ENCODE measurements at regions not wholly inside any gene's neighbourhood (a gene's known extent, or its start where the extent isn't known, plus 50 kb on each side); places are given as distances from the start of the nearest gene placed in this dataset.
"Not testable (repeated sequence)": the region's sequence is repeated elsewhere in the genome, so short reads cannot be mapped to it uniquely, and the experiment has no call there.

DNA sequence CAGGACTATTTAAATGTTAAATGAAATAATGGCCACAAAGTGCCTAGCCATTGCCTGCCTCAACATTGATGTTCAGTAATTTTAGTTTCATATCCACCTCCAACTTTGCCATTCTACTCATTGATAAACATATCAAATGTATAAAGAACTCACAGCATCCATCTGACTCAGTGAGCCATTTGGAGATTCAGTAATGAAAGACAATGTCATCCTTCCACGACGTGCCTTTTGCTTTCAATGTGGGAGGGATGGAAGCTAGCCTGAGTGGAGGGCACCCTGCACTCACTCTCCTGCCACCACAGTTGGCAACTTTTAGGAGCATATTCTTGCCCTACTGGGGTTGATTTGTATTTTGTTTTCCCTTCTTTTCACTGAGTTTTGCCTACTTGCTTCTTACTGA is 151.5 kb downstream of the GLUL start:
- H3K4me1 ChIP-seq (ENCODE audit: control insufficient read depth, insufficient read depth, low read length) = peaks cover 20% of the 10 kb centered on the region
- H3K4me3 ChIP-seq (ENCODE audit: low read length) = no peak overlapping the region
- no peaks in the 10 kb centered on the region for H3K9me3 ChIP-seq (ENCODE audit: control insufficient read depth, low read length)
- peaks cover 12% of the 10 kb centered on the region for H3K27me3 ChIP-seq (replicated peaks; ENCODE audit: control insufficient read depth, insufficient read depth, low read length)
- H3K36me3 ChIP-seq (ENCODE audit: control insufficient read depth, insufficient read depth, low read length, severe bottlenecking) = no peaks in the 10 kb centered on the region
- no peak for DNase-seq (ENCODE audit: low read depth)
- H3K9ac ChIP-seq (ENCODE audit: low read length) = no peak overlapping the region

DNA sequence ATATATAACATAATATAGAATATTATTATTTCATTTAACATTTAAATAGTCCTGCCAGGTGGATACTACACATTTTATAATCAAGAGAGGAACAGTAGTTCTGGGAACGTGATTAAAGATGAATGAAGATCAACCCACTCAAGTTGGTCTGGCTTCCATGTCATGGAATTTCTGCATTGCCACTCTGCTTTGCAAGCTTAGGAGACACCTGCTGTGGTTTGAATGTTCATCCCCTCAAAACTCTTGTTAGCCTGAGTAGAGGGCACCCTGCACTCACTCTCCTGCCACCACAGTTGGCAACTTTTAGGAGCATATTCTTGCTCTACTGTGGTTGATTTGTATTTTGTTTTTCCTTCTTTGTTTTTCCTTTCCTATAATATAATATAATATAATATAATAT is 153.2 kb downstream of the GLUL start:
- Histone ChIP-seq H3K9ac (ENCODE audit: low read length) (no peak overlapping the region), H3K27me3 (replicated peaks; ENCODE audit: control insufficient read depth, insufficient read depth, low read length) (peaks cover 12% of the 10 kb centered on the region), H3K36me3 (ENCODE audit: control insufficient read depth, insufficient read depth, low read length, severe bottlenecking) (no peaks in the 10 kb centered on the region), H3K9me3 (ENCODE audit: control insufficient read depth, low read length) (no peaks in the 10 kb centered on the region), H3K4me1 (ENCODE audit: control insufficient read depth, insufficient read depth, low read length) (peaks cover 20% of the 10 kb centered on the region), H3K4me3 (ENCODE audit: low read length) (no peak overlapping the region)
- no peak for DNase-seq (ENCODE audit: low read depth)

- Histone ChIP-seq H3K4me1 (ENCODE audit: control insufficient read depth, insufficient read depth, low read length) (peaks cover 20% of the 10 kb centered on the region), H3K36me3 (ENCODE audit: control insufficient read depth, insufficient read depth, low read length, severe bottlenecking) (no peaks in the 10 kb centered on the region), H3K9ac (ENCODE audit: low read length) (no peak overlapping the region), H3K9me3 (ENCODE audit: control insufficient read depth, low read length) (no peaks in the 10 kb centered on the region), H3K27me3 (replicated peaks; ENCODE audit: control insufficient read depth, insufficient read depth, low read length) (peaks cover 6% of the 10 kb centered on the region), H3K4me3 (ENCODE audit: low read length) (no peak overlapping the region)
- no peak for DNase-seq (ENCODE audit: low read depth)
Measured at GRCh38 chr1:182237329-182237728, 154.3 kb downstream of the GLUL start.

- H3K9me3 ChIP-seq (ENCODE audit: control insufficient read depth, low read length) = no peaks in the 10 kb centered on the region
- H3K9ac ChIP-seq (ENCODE audit: low read length) = no peak overlapping the region
- H3K4me3 ChIP-seq (ENCODE audit: low read length) = no peak overlapping the region
- no peaks in the 10 kb centered on the region for H3K36me3 ChIP-seq (ENCODE audit: control insufficient read depth, insufficient read depth, low read length, severe bottlenecking)
- DNase-seq (ENCODE audit: low read depth) = no peak
- peaks cover 20% of the 10 kb centered on the region for H3K4me1 ChIP-seq (ENCODE audit: control insufficient read depth, insufficient read depth, low read length)
- H3K27me3 ChIP-seq (replicated peaks; ENCODE audit: control insufficient read depth, insufficient read depth, low read length) = no peaks in the 10 kb centered on the region
Measured at GRCh38 chr1:182236651-182237077, 154.9 kb downstream of the GLUL start.

GRCh38 chr1:182235952-182236650 is 155.5 kb downstream of the GLUL start:
- Histone ChIP-seq H3K4me1 (ENCODE audit: control insufficient read depth, insufficient read depth, low read length) (peaks cover 20% of the 10 kb centered on the region), H3K4me3 (ENCODE audit: low read length) (no peak overlapping the region), H3K9ac (ENCODE audit: low read length) (no peak overlapping the region), H3K27me3 (replicated peaks; ENCODE audit: control insufficient read depth, insufficient read depth, low read length) (no peaks in the 10 kb centered on the region), H3K9me3 (ENCODE audit: control insufficient read depth, low read length) (no peaks in the 10 kb centered on the region), H3K36me3 (ENCODE audit: control insufficient read depth, insufficient read depth, low read length, severe bottlenecking) (no peaks in the 10 kb centered on the region)
- DNase-seq (ENCODE audit: low read depth) = no peak

- no peaks in the 10 kb centered on the region for H3K9me3 ChIP-seq (ENCODE audit: control insufficient read depth, low read length)
- peaks cover 20% of the 10 kb centered on the region for H3K4me1 ChIP-seq (ENCODE audit: control insufficient read depth, insufficient read depth, low read length)
- DNase-seq (ENCODE audit: low read depth) = no peak
- H3K9ac ChIP-seq (ENCODE audit: low read length) = no peak overlapping the region
- H3K4me3 ChIP-seq (ENCODE audit: low read length) = no peak overlapping the region
- H3K27me3 ChIP-seq (replicated peaks; ENCODE audit: control insufficient read depth, insufficient read depth, low read length) = no peaks in the 10 kb centered on the region
- no peaks in the 10 kb centered on the region for H3K36me3 ChIP-seq (ENCODE audit: control insufficient read depth, insufficient read depth, low read length, severe bottlenecking)
Measured at GRCh38 chr1:182235604-182235951, 156.0 kb downstream of the GLUL start.

GRCh38 chr1:182229921-182230491 is 161.6 kb downstream of the GLUL start:
- Histone ChIP-seq H3K4me1 (ENCODE audit: control insufficient read depth, insufficient read depth, low read length) (peaks cover 14% of the 10 kb centered on the region), H3K4me3 (ENCODE audit: low read length) (no peak overlapping the region), H3K27me3 (replicated peaks; ENCODE audit: control insufficient read depth, insufficient read depth, low read length) (no peaks in the 10 kb centered on the region), H3K36me3 (ENCODE audit: control insufficient read depth, insufficient read depth, low read length, severe bottlenecking) (no peaks in the 10 kb centered on the region), H3K9me3 (ENCODE audit: control insufficient read depth, low read length) (peaks cover 5% of the 10 kb centered on the region), H3K9ac (ENCODE audit: low read length) (no peak overlapping the region)
- peak; percentile 82 for DNase-seq (ENCODE audit: low read depth)

- Histone ChIP-seq H3K9me3 (ENCODE audit: control insufficient read depth, low read length) (peaks cover 5% of the 10 kb centered on the region), H3K27me3 (replicated peaks; ENCODE audit: control insufficient read depth, insufficient read depth, low read length) (no peaks in the 10 kb centered on the region), H3K36me3 (ENCODE audit: control insufficient read depth, insufficient read depth, low read length, severe bottlenecking) (no peaks in the 10 kb centered on the region), H3K4me1 (ENCODE audit: control insufficient read depth, insufficient read depth, low read length) (peaks cover 14% of the 10 kb centered on the region), H3K9ac (ENCODE audit: low read length) (no peak overlapping the region), H3K4me3 (ENCODE audit: low read length) (no peak overlapping the region)
- DNase-seq (ENCODE audit: low read depth) = peak; percentile 58
Measured at GRCh38 chr1:182229451-182229850, 162.1 kb downstream of the GLUL start.

- H3K9me3 ChIP-seq (ENCODE audit: control insufficient read depth, low read length) = peaks cover 5% of the 10 kb centered on the region
- no peak overlapping the region for H3K4me3 ChIP-seq (ENCODE audit: low read length)
- H3K4me1 ChIP-seq (ENCODE audit: control insufficient read depth, insufficient read depth, low read length) = peaks cover 14% of the 10 kb centered on the region
- H3K9ac ChIP-seq (ENCODE audit: low read length) = no peak overlapping the region
- DNase-seq (ENCODE audit: low read depth) = no peak
- H3K36me3 ChIP-seq (ENCODE audit: control insufficient read depth, insufficient read depth, low read length, severe bottlenecking) = no peaks in the 10 kb centered on the region
- H3K27me3 ChIP-seq (replicated peaks; ENCODE audit: control insufficient read depth, insufficient read depth, low read length) = no peaks in the 10 kb centered on the region
Measured at GRCh38 chr1:182227864-182228547, 163.6 kb downstream of the GLUL start.

- H3K27me3 ChIP-seq (replicated peaks; ENCODE audit: control insufficient read depth, insufficient read depth, low read length) = no peaks in the 10 kb centered on the region
- H3K9ac ChIP-seq (ENCODE audit: low read length) = no peak overlapping the region
- H3K36me3 ChIP-seq (ENCODE audit: control insufficient read depth, insufficient read depth, low read length, severe bottlenecking) = no peaks in the 10 kb centered on the region
- no peak overlapping the region for H3K4me3 ChIP-seq (ENCODE audit: low read length)
- DNase-seq (ENCODE audit: low read depth) = no peak
- peaks cover 9% of the 10 kb centered on the region for H3K9me3 ChIP-seq (ENCODE audit: control insufficient read depth, low read length)
- peaks cover 14% of the 10 kb centered on the region for H3K4me1 ChIP-seq (ENCODE audit: control insufficient read depth, insufficient read depth, low read length)
Measured at GRCh38 chr1:182226618-182227017, 165.0 kb downstream of the GLUL start.

GRCh38 chr1:182225755-182226154 is 164.2 kb upstream of the ZNF648 start:
- H3K9ac ChIP-seq (ENCODE audit: low read length); H3K36me3 ChIP-seq (ENCODE audit: control insufficient read depth, insufficient read depth, low read length, severe bottlenecking); H3K4me3 ChIP-seq (ENCODE audit: low read length); H3K9me3 ChIP-seq (ENCODE audit: control insufficient read depth, low read length); H3K27me3 ChIP-seq (replicated peaks; ENCODE audit: control insufficient read depth, insufficient read depth, low read length); DNase-seq (ENCODE audit: low read depth): not testable (repeated sequence)
- peaks cover 14% of the 10 kb centered on the region for H3K4me1 ChIP-seq (ENCODE audit: control insufficient read depth, insufficient read depth, low read length)

Data from adipocyte (in vitro differentiated cells).